Peyer's patch (tissue), 4 donors: ENCODE measurements at regions not wholly inside any gene's neighbourhood (a gene's known extent, or its start where the extent isn't known, plus 50 kb on each side); places are given as distances from the start of the nearest gene placed in this dataset.

Experiments
- DNase-seq, 3 donors: peaks; one replicate each; pipeline ENCODE4 v3.0.0-alpha.2; 2017 to 2019
- H3K27ac ChIP-seq, 4 donors: fragments of 200-600 bp; sonication (generic); one replicate each; pipeline ENCODE4 v1.5.1; 2016 to 2019
- H3K27me3 ChIP-seq, 2 donors: fragments of 200-600 bp; sonication (generic); one replicate each; pipeline ENCODE4 v1.5.1; 2019
- H3K36me3 ChIP-seq, 3 donors: fragments of 200-600 bp; sonication (generic); one replicate each; pipeline ENCODE4 v1.5.1; 2016 to 2019
- H3K4me1 ChIP-seq, 4 donors: fragments of 200-600 bp; sonication (generic); one replicate each; pipeline ENCODE4 v1.5.1; 2016 to 2019
- H3K4me3 ChIP-seq, 4 donors: fragments of 200-600 bp; sonication (generic); 1 replicate in 3 of 4; 2 replicates in 1 of 4; pipeline ENCODE4 v1.5.1; 2016 to 2019; ENCODE audit warnings: mild to moderate bottlenecking in 1 of 4
- H3K9me3 ChIP-seq, 4 donors: fragments of 200-600 bp; sonication (generic); one replicate each; pipeline ENCODE4 v1.5.1; 2016 to 2019; ENCODE audit warnings: mild to moderate bottlenecking in 1 of 4
- POLR2A ChIP-seq, 2 donors: fragments of 450-650 bp; IDR thresholded peaks; one replicate each; pipeline ENCODE4 v1.5.1; 2017; ENCODE audit warnings: antibody characterized with exemption in 2 of 2, mild to moderate bottlenecking in 2 of 2, moderate library complexity in 2 of 2
- small RNA-seq, 2 donors: library from RNA; depleted of rRNA; stranded (forward); fragments of <200 nt; gene quantifications; one replicate each; pipeline ENCODE3, GENCODE V24; 2016
- TF ChIP-seq, protein P1 (sequence below), 6 experiments: fragments of 450-650 bp in 4 of 6; fragments of 200-600 bp in 2 of 6; sonication (generic) in 1 of 6; IDR thresholded peaks; one replicate each; pipeline ENCODE4 v1.5.1; 2017 to 2019; ENCODE audit warnings: antibody characterized with exemption in 6 of 6, mild to moderate bottlenecking in 3 of 6, moderate library complexity in 1 of 6

GRCh38 chr1:184810735-184811343 is 56.2 kb upstream of the EDEM3 start:
- no peak overlapping the region for H3K27ac ChIP-seq
- H3K4me3 ChIP-seq = no peak overlapping the region
- no peak for TF ChIP-seq POLR2A (IDR thresholded peaks at IDR 0.05)
- TF ChIP-seq, protein P1, sequence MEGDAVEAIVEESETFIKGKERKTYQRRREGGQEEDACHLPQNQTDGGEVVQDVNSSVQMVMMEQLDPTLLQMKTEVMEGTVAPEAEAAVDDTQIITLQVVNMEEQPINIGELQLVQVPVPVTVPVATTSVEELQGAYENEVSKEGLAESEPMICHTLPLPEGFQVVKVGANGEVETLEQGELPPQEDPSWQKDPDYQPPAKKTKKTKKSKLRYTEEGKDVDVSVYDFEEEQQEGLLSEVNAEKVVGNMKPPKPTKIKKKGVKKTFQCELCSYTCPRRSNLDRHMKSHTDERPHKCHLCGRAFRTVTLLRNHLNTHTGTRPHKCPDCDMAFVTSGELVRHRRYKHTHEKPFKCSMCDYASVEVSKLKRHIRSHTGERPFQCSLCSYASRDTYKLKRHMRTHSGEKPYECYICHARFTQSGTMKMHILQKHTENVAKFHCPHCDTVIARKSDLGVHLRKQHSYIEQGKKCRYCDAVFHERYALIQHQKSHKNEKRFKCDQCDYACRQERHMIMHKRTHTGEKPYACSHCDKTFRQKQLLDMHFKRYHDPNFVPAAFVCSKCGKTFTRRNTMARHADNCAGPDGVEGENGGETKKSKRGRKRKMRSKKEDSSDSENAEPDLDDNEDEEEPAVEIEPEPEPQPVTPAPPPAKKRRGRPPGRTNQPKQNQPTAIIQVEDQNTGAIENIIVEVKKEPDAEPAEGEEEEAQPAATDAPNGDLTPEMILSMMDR (IDR thresholded peaks at IDR 0.05) = no peak
- H3K4me1 ChIP-seq = peaks cover 0 to 5% (median 0%) of the 10 kb centered on the region in 4 donors
- H3K9me3 ChIP-seq = no peaks in the 10 kb centered on the region
- H3K27me3 ChIP-seq = no peaks in the 10 kb centered on the region
- H3K36me3 ChIP-seq = no peaks in the 10 kb centered on the region
- DNase-seq = no peak

GRCh38 chr1:184806296-184806721 is 51.7 kb upstream of the EDEM3 start:
- Histone ChIP-seq H3K4me1 (peaks cover 0 to 7% (median 0%) of the 10 kb centered on the region in 4 donors), H3K27me3 (no peaks in the 10 kb centered on the region), H3K4me3 (no peak overlapping the region), H3K9me3 (no peaks in the 10 kb centered on the region), H3K27ac (no peak overlapping the region), H3K36me3 (peaks cover 0 to 4% (median 0%) of the 10 kb centered on the region in 3 donors)
- no peak for TF ChIP-seq POLR2A (IDR thresholded peaks at IDR 0.05)
- TF ChIP-seq, protein P1 (IDR thresholded peaks at IDR 0.05) = no peak
- no peak for DNase-seq

DNA sequence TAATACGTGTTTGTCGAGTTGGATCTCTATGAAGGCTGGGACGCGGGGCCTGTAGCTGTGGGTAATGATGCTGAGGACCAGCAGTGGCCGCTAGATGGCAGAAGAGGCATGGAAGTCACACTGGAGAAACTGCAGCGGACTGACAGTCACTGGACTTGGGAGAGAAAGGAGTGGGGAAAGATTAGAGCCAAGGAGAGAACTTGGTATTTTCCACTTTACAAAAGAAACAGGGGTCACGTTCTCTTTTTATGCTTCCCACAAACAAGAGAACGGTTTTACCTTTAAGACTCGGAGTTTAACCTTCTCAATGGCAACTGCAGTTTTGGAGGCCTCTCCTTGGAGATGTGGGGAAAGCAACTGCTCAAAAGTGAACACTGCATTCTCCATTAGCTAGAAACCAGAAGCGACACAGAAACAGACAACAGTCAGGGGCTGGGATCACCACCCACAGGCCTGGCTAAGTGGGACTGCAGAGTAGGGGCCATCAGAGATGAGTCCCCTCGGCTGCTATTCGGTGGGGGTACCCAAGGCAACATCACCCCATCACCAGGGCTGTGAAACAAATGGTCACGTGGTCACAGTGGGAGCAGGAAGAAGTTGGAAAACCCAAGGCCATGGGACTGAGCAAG is 51.1 kb upstream of the EDEM3 start:
- Histone ChIP-seq H3K27ac (no peak overlapping the region), H3K36me3 (peaks cover 0 to 4% (median 0%) of the 10 kb centered on the region in 3 donors)
- peak; percentile 86 to 96 (median 89) for DNase-seq

More for the DNA sequence above, 51.1 kb upstream of the EDEM3 start:
- no peaks in the 10 kb centered on the region for H3K27me3 ChIP-seq
- no peaks in the 10 kb centered on the region for H3K9me3 ChIP-seq
- H3K4me3 ChIP-seq = no peak overlapping the region
- H3K4me1 ChIP-seq = peaks cover 0 to 7% (median 0%) of the 10 kb centered on the region in 4 donors
- TF ChIP-seq, protein P1 (IDR thresholded peaks at IDR 0.05) = peak; percentile 50 to 96 (median 90)
- TF ChIP-seq POLR2A (IDR thresholded peaks at IDR 0.05) = no peak

Small RNAs in the stretch of these regions (small RNA-seq; reads per million reads assigned to genes)
- 0 reads per million in 2 donors for gene RNU7-13P
